ENCODE measurements at regions not wholly inside any gene's neighbourhood (a gene's known extent, or its start where the extent isn't known, plus 50 kb on each side); places are given as distances from the start of the nearest gene placed in this dataset.

- DNase-seq: no peak
- ATAC-seq (ENCODE audit: low FRiP score in 2 of 2): no peak
- TF ChIP-seq EP300 (IDR thresholded peaks at IDR 0.05) (no peak), POLR2AphosphoS5 (IDR thresholded peaks at IDR 0.05) (no peak), POLR2A (IDR thresholded peaks at IDR 0.05) (no peak), CTCF (IDR thresholded peaks at IDR 0.05) (no peak)
- Histone ChIP-seq H3K4me3 (no peak overlapping the region), H3K36me3 (no peaks in the 10 kb centered on the region), H3K27ac (no peak overlapping the region), H3K9me3 (no peaks in the 10 kb centered on the region), H3K4me1 (no peaks in the 10 kb centered on the region), H3K27me3 (no peaks in the 10 kb centered on the region)
- 82 to 93% methylated on average over 6 of the region's 6 CpGs for WGBS, 2 donors
These were observed 251.0 kb downstream of the PTPRU start for GRCh38 chr1:29487291-29487690.

- H3K9me3 ChIP-seq: no peaks in the 10 kb centered on the region
- DNase-seq (no peak), ATAC-seq (ENCODE audit: low FRiP score in 2 of 2) (no peak)
- H3K27me3 ChIP-seq: no peaks in the 10 kb centered on the region
- H3K4me1 ChIP-seq: no peaks in the 10 kb centered on the region
- H3K27ac ChIP-seq: no peak overlapping the region
- no peak overlapping the region for H3K4me3 ChIP-seq
- no peaks in the 10 kb centered on the region for H3K36me3 ChIP-seq
- TF ChIP-seq CTCF (IDR thresholded peaks at IDR 0.05) (no peak), POLR2A (IDR thresholded peaks at IDR 0.05) (no peak), POLR2AphosphoS5 (IDR thresholded peaks at IDR 0.05) (no peak), EP300 (IDR thresholded peaks at IDR 0.05) (no peak)
- WGBS, 2 donors: 76 to 82% methylated on average over 5 of the region's 5 CpGs
These were observed 249.0 kb downstream of the PTPRU start for GRCh38 chr1:29485096-29485925.

- Histone ChIP-seq H3K4me1 (no peaks in the 10 kb centered on the region), H3K9me3 (no peaks in the 10 kb centered on the region), H3K4me3 (no peak overlapping the region), H3K36me3 (no peaks in the 10 kb centered on the region), H3K27ac (no peak overlapping the region), H3K27me3 (peaks cover 0 to 8% (median 2%) of the 10 kb centered on the region in 4 donors)
- ATAC-seq (ENCODE audit: low FRiP score in 2 of 2) (no peak), DNase-seq (no peak)
- TF ChIP-seq EP300 (IDR thresholded peaks at IDR 0.05) (no peak), POLR2A (IDR thresholded peaks at IDR 0.05) (no peak), CTCF (IDR thresholded peaks at IDR 0.05) (no peak), POLR2AphosphoS5 (IDR thresholded peaks at IDR 0.05) (no peak)
- 63 to 65% methylated on average over 5 to 6 of the region's 6 CpGs for WGBS, 2 donors
These were observed 246.7 kb downstream of the PTPRU start for GRCh38 chr1:29482991-29483390.

GRCh38 chr1:29482064-29482463 is 245.7 kb downstream of the PTPRU start:
- ATAC-seq (ENCODE audit: low FRiP score in 2 of 2) (no peak), DNase-seq (no peak)
- Histone ChIP-seq H3K9me3 (no peaks in the 10 kb centered on the region), H3K4me3 (no peak overlapping the region), H3K27me3 (peaks cover 0 to 8% (median 2%) of the 10 kb centered on the region in 4 donors), H3K36me3 (no peaks in the 10 kb centered on the region), H3K27ac (no peak overlapping the region), H3K4me1 (no peaks in the 10 kb centered on the region)
- no peak for TF ChIP-seq EP300 (IDR thresholded peaks at IDR 0.05)
- 81 to 84% methylated on average over 2 of the region's 2 CpGs for WGBS, 2 donors

- no peak for DNase-seq
- H3K27me3 ChIP-seq: peaks cover 0 to 8% (median 2%) of the 10 kb centered on the region in 4 donors
These were observed 244.7 kb downstream of the PTPRU start for GRCh38 chr1:29481031-29481430.

GRCh38 chr1:29478879-29479278 is 242.6 kb downstream of the PTPRU start:
- Histone ChIP-seq H3K9me3 (no peaks in the 10 kb centered on the region), H3K4me1 (no peaks in the 10 kb centered on the region), H3K27ac (no peak overlapping the region), H3K4me3 (no peak overlapping the region), H3K27me3 (peaks cover 0 to 8% (median 2%) of the 10 kb centered on the region in 4 donors), H3K36me3 (no peaks in the 10 kb centered on the region)
- TF ChIP-seq EP300 (IDR thresholded peaks at IDR 0.05) (no peak), POLR2A (IDR thresholded peaks at IDR 0.05) (no peak), CTCF (IDR thresholded peaks at IDR 0.05) (no peak), POLR2AphosphoS5 (IDR thresholded peaks at IDR 0.05) (no peak)
- WGBS, 2 donors: 37 to 46% methylated on average over 7 of the region's 7 CpGs
- DNase-seq (no peak), ATAC-seq (ENCODE audit: low FRiP score in 2 of 2) (no peak)

More at GRCh38 chr1:29481031-29481430, 244.7 kb downstream of the PTPRU start:
- no peak overlapping the region for H3K27ac ChIP-seq
- no peaks in the 10 kb centered on the region for H3K9me3 ChIP-seq
- H3K4me1 ChIP-seq: no peaks in the 10 kb centered on the region
- H3K36me3 ChIP-seq: no peaks in the 10 kb centered on the region
- H3K4me3 ChIP-seq: no peak overlapping the region
- ATAC-seq (ENCODE audit: low FRiP score in 2 of 2): no peak
- WGBS, 2 donors: 54 to 76% methylated on average over 3 to 5 of the region's 5 CpGs
- TF ChIP-seq POLR2AphosphoS5 (IDR thresholded peaks at IDR 0.05) (no peak), EP300 (IDR thresholded peaks at IDR 0.05) (no peak), POLR2A (IDR thresholded peaks at IDR 0.05) (no peak)

Measured in upper lobe of left lung (tissue), 6 donors.